Liver (tissue), 8 donors: ENCODE measurements at regions not wholly inside any gene's neighbourhood (a gene's known extent, or its start where the extent isn't known, plus 50 kb on each side); places are given as distances from the start of the nearest gene placed in this dataset.
A peak's percentile ranks its signal among the peaks of the same experiment; 100 is the strongest.

Experiments
- DNase-seq: peaks from one replicate; pipeline ENCODE4 v3.0.0-alpha.2; 2017; ENCODE audit warnings: low spot score
- H3K27ac ChIP-seq, 2 donors: one replicate each; pipeline ENCODE4 v1.7.0; 2013; ENCODE audit warnings: inconsistent platforms in 2 of 2, low read length in 2 of 2, control low read depth in 1 of 2, low read depth in 1 of 2, mild to moderate bottlenecking in 1 of 2
- H3K27me3 ChIP-seq, 4 donors: one replicate each; pipeline versions ENCODE4 v1.6.1 to v1.7.0; 2013; ENCODE audit warnings: low read length in 3 of 4, inconsistent platforms in 1 of 4, mild to moderate bottlenecking in 1 of 4, moderate library complexity in 1 of 4; ENCODE audit not compliant: control insufficient read depth in 4 of 4, insufficient read depth in 4 of 4
- H3K36me3 ChIP-seq, 4 donors: one replicate each; pipeline versions ENCODE4 v1.6.1 to v1.7.0; 2013; ENCODE audit warnings: low read length in 3 of 4, mild to moderate bottlenecking in 3 of 4, low read depth in 1 of 4, moderate library complexity in 1 of 4; ENCODE audit not compliant: control insufficient read depth in 4 of 4, insufficient read depth in 3 of 4
- H3K4me1 ChIP-seq, 4 donors: one replicate each; pipeline versions ENCODE4 v1.6.1 to v1.7.0; 2013; ENCODE audit warnings: low read length in 3 of 4, mild to moderate bottlenecking in 3 of 4, moderate library complexity in 1 of 4; ENCODE audit not compliant: control insufficient read depth in 4 of 4, insufficient read depth in 4 of 4
- H3K4me3 ChIP-seq, 3 donors: one replicate each; pipeline versions ENCODE4 v1.6.1 to v1.7.0; 2013; ENCODE audit warnings: low read length in 3 of 3, control low read depth in 1 of 3, low read depth in 1 of 3, mild to moderate bottlenecking in 1 of 3
- H3K9ac ChIP-seq, 2 donors: one replicate each; pipeline ENCODE4 v1.7.0; 2013; ENCODE audit warnings: low read length in 2 of 2, mild to moderate bottlenecking in 2 of 2, moderate library complexity in 2 of 2, control low read depth in 1 of 2, low read depth in 1 of 2
- H3K9me3 ChIP-seq, 4 donors: one replicate each; pipeline versions ENCODE4 v1.6.1 to v1.7.0; 2013; ENCODE audit warnings: low read length in 3 of 4; ENCODE audit not compliant: control insufficient read depth in 4 of 4
- EGR1 ChIP-seq, 2 donors: IDR thresholded peaks; 2 replicates each; pipeline ENCODE4 v1.6.1; 2016 to 2018; ENCODE audit warnings: antibody characterized with exemption in 2 of 2, low read depth in 2 of 2
- FOXA2 ChIP-seq: IDR thresholded peaks from 2 replicates; pipeline ENCODE4 v1.6.1; 2016; ENCODE audit warnings: antibody characterized with exemption
- HNF4A ChIP-seq, 2 donors: conservative IDR thresholded peaks; 2 replicates each; pipeline ENCODE4 v1.6.1; 2016; ENCODE audit warnings: antibody characterized with exemption in 2 of 2, mild to moderate bottlenecking in 2 of 2
- JUND ChIP-seq, 2 donors: IDR thresholded peaks; 2 replicates each; pipeline ENCODE4 v1.6.1; 2016; ENCODE audit warnings: antibody characterized with exemption in 2 of 2
- RAD21 ChIP-seq, 2 donors: IDR thresholded peaks; 2 replicates each; pipeline ENCODE4 v1.6.1; 2016; ENCODE audit warnings: antibody characterized with exemption in 2 of 2, mild to moderate bottlenecking in 2 of 2
- WGBS: extraction: QIAGEN DNeasy Blood & Tissue Kit; methylation state at CpG from one replicate; pipeline ENCODE4 v1.1.7; 2013; 5-methylcytosine and 5-hydroxymethylcytosine counted together
- TF ChIP-seq, protein P1 (sequence below): fragments of 150-350 bp; IDR thresholded peaks from 2 replicates; pipeline ENCODE4 v1.5.1; 2017; ENCODE audit warnings: improper control_type of control experiment, low read depth, low read length; ENCODE audit not compliant: missing input control
- TF ChIP-seq, protein P2 (sequence below): IDR thresholded peaks from 2 replicates; pipeline ENCODE4 v1.6.1; 2016; ENCODE audit warnings: antibody characterized with exemption
- TF ChIP-seq, protein P3 (sequence below): IDR thresholded peaks from 2 replicates; pipeline ENCODE4 v1.6.1; 2016; ENCODE audit warnings: antibody characterized with exemption
- TF ChIP-seq, protein P4 (sequence below): IDR thresholded peaks from 2 replicates; pipeline ENCODE4 v1.6.1; 2016; ENCODE audit warnings: antibody characterized with exemption, mild to moderate bottlenecking
- donor health status: healthy.
- donor health status: healthy.
- donor health status: healthy.
- donor health status: healthy.
- donor health status: healthy.

DNA sequence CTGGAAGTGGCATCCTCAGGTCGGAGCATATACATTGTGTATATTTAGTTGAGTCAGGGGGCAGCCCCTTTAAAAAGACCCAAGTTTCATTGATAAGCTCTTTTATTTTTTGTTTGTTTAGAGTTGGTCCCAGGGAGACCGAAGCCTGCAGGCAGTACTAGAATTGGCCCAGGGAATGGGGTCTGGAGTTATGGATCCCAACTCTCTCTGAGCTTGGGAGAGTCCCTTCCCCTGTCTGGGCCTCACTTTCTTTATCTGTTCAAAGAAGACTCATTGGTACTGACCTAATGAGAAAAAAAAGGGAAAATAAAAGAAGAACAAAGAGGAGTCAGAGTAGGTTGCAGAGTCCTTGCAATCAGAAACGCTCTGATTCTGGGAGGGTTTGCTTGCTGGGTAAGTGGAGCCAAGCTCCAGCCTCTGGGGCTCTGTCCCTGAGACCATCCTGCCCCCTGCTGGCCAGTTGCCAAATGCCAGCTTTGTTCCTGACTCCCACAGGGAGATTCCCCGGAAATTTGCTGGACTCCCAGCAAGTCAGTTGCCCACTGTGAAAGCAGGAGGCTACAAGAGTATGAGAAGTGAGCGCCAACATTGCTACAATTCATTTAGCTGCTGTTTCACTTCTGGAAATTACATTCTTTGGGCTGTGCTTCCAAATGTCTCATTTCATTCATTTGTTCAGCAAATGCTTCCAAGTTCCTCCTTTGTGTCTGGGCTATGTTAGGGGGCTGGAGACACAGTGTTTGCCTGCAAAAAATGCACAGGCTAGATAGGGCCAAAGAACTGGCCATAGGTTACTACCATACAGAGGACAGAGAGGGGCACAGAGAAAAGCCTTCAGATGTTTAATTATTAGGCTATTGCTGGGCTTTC, 156.2 kb downstream of the MELK start:
- no peak overlapping the region for H3K4me3 ChIP-seq
- peaks cover 0 to 3% (median 1%) of the 10 kb centered on the region in 4 donors for H3K9me3 ChIP-seq
- H3K27me3 ChIP-seq, result peaks cover 0 to 3% (median 0%) of the 10 kb centered on the region in 4 donors
- H3K4me1 ChIP-seq, result no peaks in the 10 kb centered on the region
- H3K27ac ChIP-seq, result no peak overlapping the region
- H3K36me3 ChIP-seq, result no peaks in the 10 kb centered on the region
- TF ChIP-seq, protein P1, sequence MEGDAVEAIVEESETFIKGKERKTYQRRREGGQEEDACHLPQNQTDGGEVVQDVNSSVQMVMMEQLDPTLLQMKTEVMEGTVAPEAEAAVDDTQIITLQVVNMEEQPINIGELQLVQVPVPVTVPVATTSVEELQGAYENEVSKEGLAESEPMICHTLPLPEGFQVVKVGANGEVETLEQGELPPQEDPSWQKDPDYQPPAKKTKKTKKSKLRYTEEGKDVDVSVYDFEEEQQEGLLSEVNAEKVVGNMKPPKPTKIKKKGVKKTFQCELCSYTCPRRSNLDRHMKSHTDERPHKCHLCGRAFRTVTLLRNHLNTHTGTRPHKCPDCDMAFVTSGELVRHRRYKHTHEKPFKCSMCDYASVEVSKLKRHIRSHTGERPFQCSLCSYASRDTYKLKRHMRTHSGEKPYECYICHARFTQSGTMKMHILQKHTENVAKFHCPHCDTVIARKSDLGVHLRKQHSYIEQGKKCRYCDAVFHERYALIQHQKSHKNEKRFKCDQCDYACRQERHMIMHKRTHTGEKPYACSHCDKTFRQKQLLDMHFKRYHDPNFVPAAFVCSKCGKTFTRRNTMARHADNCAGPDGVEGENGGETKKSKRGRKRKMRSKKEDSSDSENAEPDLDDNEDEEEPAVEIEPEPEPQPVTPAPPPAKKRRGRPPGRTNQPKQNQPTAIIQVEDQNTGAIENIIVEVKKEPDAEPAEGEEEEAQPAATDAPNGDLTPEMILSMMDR, result peak; percentile 33
- TF ChIP-seq RAD21 (IDR thresholded peaks at IDR 0.05) (peak; percentile 53 to 56), FOXA2 (no peak)
- H3K9ac ChIP-seq, result no peak overlapping the region
- peak; percentile 69 for DNase-seq
- 44% methylated on average over 5 of the region's 5 CpGs for WGBS

DNA sequence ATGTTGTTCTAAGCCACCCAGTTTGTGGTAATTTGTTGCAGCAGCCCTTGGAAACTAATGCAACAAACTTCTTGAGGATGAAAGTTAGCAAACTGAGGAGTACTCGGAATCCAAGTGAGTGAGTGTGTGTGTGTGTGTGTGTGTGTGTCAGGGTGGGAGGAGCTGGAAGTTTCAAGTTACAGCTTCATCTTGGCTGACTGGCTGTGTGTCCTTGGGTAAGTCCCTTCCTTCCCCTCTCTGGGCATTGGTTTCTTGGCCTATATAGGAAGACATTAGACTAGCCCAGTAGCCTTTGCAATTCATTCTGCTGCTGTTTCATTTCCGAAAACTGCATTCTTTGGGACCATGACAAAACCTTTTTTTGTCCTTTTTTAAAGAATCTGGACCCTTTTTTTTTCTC, 157.2 kb downstream of the MELK start:
- Histone ChIP-seq H3K27ac (no peak overlapping the region), H3K9ac (no peak overlapping the region), H3K9me3 (peaks cover 0 to 3% (median 1%) of the 10 kb centered on the region in 4 donors), H3K4me1 (no peaks in the 10 kb centered on the region), H3K27me3 (peaks cover 0 to 3% (median 0%) of the 10 kb centered on the region in 4 donors), H3K36me3 (no peaks in the 10 kb centered on the region), H3K4me3 (no peak overlapping the region)
- TF ChIP-seq, protein P2, sequence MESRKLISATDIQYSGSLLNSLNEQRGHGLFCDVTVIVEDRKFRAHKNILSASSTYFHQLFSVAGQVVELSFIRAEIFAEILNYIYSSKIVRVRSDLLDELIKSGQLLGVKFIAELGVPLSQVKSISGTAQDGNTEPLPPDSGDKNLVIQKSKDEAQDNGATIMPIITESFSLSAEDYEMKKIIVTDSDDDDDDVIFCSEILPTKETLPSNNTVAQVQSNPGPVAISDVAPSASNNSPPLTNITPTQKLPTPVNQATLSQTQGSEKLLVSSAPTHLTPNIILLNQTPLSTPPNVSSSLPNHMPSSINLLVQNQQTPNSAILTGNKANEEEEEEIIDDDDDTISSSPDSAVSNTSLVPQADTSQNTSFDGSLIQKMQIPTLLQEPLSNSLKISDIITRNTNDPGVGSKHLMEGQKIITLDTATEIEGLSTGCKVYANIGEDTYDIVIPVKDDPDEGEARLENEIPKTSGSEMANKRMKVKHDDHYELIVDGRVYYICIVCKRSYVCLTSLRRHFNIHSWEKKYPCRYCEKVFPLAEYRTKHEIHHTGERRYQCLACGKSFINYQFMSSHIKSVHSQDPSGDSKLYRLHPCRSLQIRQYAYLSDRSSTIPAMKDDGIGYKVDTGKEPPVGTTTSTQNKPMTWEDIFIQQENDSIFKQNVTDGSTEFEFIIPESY, result no peak
- TF ChIP-seq HNF4A (conservative IDR thresholded peaks at IDR 0.05) (no peak), JUND (IDR thresholded peaks at IDR 0.05) (no peak)
- TF ChIP-seq, protein P3, sequence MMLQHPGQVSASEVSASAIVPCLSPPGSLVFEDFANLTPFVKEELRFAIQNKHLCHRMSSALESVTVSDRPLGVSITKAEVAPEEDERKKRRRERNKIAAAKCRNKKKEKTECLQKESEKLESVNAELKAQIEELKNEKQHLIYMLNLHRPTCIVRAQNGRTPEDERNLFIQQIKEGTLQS, result no peak
- WGBS, result 85% methylated on average over 2 of the region's 2 CpGs
- no peak for DNase-seq

DNA sequence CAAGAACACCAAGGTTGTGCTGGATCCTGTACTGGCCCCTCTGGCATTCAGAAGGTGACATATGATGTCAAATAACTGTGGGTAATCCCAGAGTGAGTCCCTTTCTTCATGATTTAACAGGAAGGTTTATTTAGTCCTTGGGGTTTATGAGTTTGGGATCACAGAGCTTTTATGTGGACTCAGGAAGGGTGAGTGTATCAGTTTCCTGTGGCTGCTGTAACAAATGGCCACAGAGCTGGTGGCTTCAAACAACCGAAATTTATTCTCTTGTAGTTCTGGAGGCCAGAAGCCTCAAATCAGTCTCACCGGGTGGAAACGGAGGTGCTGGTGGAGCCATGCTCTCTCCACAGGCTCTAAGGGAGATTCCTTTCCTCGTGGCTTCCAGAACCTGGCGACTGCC, 157.7 kb downstream of the MELK start:
- no peak for DNase-seq
- no peaks in the 10 kb centered on the region for H3K36me3 ChIP-seq
- TF ChIP-seq, protein P4, sequence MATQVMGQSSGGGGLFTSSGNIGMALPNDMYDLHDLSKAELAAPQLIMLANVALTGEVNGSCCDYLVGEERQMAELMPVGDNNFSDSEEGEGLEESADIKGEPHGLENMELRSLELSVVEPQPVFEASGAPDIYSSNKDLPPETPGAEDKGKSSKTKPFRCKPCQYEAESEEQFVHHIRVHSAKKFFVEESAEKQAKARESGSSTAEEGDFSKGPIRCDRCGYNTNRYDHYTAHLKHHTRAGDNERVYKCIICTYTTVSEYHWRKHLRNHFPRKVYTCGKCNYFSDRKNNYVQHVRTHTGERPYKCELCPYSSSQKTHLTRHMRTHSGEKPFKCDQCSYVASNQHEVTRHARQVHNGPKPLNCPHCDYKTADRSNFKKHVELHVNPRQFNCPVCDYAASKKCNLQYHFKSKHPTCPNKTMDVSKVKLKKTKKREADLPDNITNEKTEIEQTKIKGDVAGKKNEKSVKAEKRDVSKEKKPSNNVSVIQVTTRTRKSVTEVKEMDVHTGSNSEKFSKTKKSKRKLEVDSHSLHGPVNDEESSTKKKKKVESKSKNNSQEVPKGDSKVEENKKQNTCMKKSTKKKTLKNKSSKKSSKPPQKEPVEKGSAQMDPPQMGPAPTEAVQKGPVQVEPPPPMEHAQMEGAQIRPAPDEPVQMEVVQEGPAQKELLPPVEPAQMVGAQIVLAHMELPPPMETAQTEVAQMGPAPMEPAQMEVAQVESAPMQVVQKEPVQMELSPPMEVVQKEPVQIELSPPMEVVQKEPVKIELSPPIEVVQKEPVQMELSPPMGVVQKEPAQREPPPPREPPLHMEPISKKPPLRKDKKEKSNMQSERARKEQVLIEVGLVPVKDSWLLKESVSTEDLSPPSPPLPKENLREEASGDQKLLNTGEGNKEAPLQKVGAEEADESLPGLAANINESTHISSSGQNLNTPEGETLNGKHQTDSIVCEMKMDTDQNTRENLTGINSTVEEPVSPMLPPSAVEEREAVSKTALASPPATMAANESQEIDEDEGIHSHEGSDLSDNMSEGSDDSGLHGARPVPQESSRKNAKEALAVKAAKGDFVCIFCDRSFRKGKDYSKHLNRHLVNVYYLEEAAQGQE, result no peak
- no peak for TF ChIP-seq HNF4A (conservative IDR thresholded peaks at IDR 0.05)
- TF ChIP-seq, protein P2, result no peak
- no peak for TF ChIP-seq EGR1 (IDR thresholded peaks at IDR 0.05; ENCODE audit: low read depth in 2 of 2)
- no peak overlapping the region for H3K9ac ChIP-seq
- H3K9me3 ChIP-seq, result peaks cover 0 to 3% (median 1%) of the 10 kb centered on the region in 4 donors
- H3K27me3 ChIP-seq, result peaks cover 0 to 3% (median 0%) of the 10 kb centered on the region in 4 donors
- no peaks in the 10 kb centered on the region for H3K4me1 ChIP-seq
- H3K27ac ChIP-seq, result no peak overlapping the region
- H3K4me3 ChIP-seq, result no peak overlapping the region
- 89% methylated on average over 5 of the region's 5 CpGs for WGBS
